ENCODE measurements at regions not wholly inside any gene's neighbourhood (a gene's known extent, or its start where the extent isn't known, plus 50 kb on each side); places are given as distances from the start of the nearest gene placed in this dataset.

DNA sequence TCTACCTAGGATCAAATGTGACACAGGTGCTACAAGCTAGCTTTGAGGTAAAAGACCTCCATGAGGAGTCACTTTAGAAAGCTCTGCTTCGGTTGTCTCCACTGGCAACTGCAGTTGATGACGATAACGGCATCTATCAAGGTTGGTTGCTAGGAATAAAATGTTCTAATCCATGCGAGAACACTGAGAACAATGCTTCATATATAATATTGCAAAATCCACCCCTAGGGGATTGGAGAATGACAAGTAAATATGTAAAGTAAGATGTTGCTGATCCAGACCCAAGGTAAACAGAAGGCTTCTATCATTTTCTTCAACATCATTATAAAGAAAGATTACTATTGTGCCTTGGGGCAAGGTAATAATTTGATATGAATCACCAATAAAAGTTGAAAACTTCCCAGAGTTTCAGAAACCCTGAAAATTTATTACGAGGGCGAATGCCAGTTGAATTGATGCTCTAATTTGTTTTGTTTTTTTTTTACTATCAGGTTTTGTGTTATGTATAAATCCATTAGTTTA, 1003.4 kb downstream of the CDH18 start:
- peak overlapping the region; percentile 64 for H3K27ac ChIP-seq
- no peak for TF ChIP-seq ZFX (IDR thresholded peaks at IDR 0.05; ENCODE audit: borderline replicate concordance)
- TF ChIP-seq, protein P1, sequence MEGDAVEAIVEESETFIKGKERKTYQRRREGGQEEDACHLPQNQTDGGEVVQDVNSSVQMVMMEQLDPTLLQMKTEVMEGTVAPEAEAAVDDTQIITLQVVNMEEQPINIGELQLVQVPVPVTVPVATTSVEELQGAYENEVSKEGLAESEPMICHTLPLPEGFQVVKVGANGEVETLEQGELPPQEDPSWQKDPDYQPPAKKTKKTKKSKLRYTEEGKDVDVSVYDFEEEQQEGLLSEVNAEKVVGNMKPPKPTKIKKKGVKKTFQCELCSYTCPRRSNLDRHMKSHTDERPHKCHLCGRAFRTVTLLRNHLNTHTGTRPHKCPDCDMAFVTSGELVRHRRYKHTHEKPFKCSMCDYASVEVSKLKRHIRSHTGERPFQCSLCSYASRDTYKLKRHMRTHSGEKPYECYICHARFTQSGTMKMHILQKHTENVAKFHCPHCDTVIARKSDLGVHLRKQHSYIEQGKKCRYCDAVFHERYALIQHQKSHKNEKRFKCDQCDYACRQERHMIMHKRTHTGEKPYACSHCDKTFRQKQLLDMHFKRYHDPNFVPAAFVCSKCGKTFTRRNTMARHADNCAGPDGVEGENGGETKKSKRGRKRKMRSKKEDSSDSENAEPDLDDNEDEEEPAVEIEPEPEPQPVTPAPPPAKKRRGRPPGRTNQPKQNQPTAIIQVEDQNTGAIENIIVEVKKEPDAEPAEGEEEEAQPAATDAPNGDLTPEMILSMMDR (IDR thresholded peaks at IDR 0.05), result no peak

GRCh38 chr5:18985171-18985758, 1002.7 kb downstream of the CDH18 start:
- TF ChIP-seq, protein P1 (IDR thresholded peaks at IDR 0.05), result no peak
- TF ChIP-seq ZFX (IDR thresholded peaks at IDR 0.05; ENCODE audit: borderline replicate concordance), result no peak
- H3K27ac ChIP-seq, result peak overlapping the region; percentile 64

- no peak overlapping the region for H3K27ac ChIP-seq
- no peak for TF ChIP-seq ZFX (IDR thresholded peaks at IDR 0.05; ENCODE audit: borderline replicate concordance)
- TF ChIP-seq, protein P1 (IDR thresholded peaks at IDR 0.05), result no peak
These were observed 1000.9 kb downstream of the CDH18 start for GRCh38 chr5:18987101-18987500.

- TF ChIP-seq ZFX (IDR thresholded peaks at IDR 0.05; ENCODE audit: borderline replicate concordance), result no peak
- TF ChIP-seq, protein P1 (IDR thresholded peaks at IDR 0.05), result no peak
These were observed 997.1 kb downstream of the CDH18 start for GRCh38 chr5:18990852-18991251.

DNA sequence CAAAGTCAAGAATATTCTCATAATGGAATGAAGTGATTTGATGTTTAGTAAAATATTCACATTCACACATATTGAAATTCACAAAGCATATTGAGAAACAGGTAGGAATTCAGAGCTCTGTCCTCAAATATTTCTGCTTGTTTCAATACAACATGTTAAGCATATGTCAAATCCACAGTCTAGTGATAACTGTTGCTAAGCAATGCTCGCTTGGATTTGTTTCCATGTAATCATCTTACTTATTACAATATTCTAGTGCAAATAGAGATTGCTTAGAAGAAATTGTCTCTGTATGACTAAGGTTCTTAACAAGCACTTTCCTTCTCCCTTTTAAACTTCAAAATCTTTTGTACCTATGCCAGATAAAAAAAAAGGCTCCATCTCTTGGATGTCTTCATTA, 995.7 kb downstream of the CDH18 start:
- no peak overlapping the region for H3K27ac ChIP-seq
- TF ChIP-seq, protein P1 (IDR thresholded peaks at IDR 0.05), result no peak
- no peak for TF ChIP-seq ZFX (IDR thresholded peaks at IDR 0.05; ENCODE audit: borderline replicate concordance)

More at GRCh38 chr5:18990852-18991251, 997.1 kb downstream of the CDH18 start:
- no peak overlapping the region for H3K27ac ChIP-seq

DNA sequence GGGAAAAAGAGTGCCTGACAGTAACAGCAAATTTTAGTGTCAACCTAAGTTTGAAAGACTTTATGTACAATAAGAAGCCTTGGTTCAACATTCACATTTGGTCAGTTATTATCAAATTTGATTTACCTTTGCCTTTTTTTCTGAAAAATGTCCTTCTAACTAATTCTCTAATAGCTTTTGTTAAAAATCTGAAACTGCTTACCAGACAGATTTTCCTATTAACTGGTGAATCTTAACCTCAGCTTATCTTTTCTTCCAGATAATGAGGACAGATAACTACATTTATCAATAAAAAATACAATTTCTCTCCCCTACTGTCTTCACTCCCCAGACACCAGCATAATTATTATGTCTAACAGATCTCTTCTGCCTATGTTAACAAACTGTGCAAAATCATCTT, 988.5 kb downstream of the CDH18 start:
- TF ChIP-seq, protein P1 (IDR thresholded peaks at IDR 0.05), result no peak
- TF ChIP-seq ZFX (IDR thresholded peaks at IDR 0.05; ENCODE audit: borderline replicate concordance), result no peak
- H3K27ac ChIP-seq, result no peak overlapping the region

- H3K27ac ChIP-seq, result no peak overlapping the region
- TF ChIP-seq, protein P1 (IDR thresholded peaks at IDR 0.05), result no peak
- no peak for TF ChIP-seq ZFX (IDR thresholded peaks at IDR 0.05; ENCODE audit: borderline replicate concordance)
These were observed 986.9 kb downstream of the CDH18 start for GRCh38 chr5:19001054-19001453.

Data from 22Rv1 (cell line).